KBM-7 (cell line): ENCODE measurements at regions not wholly inside any gene's neighbourhood (a gene's known extent, or its start where the extent isn't known, plus 50 kb on each side); places are given as distances from the start of the nearest gene placed in this dataset.
A peak's percentile ranks its signal among the peaks of the same experiment; 100 is the strongest.
"Not testable (repeated sequence)": the region's sequence is repeated elsewhere in the genome, so short reads cannot be mapped to it uniquely, and the experiment has no call there.

Source experiments
- DNase-seq: peaks from one replicate; pipeline ENCODE4 v3.0.0-alpha.2; 2015
- in situ Hi-C: fragments of 300-500 bp; cut with MboI; formaldehyde crosslinking; loops from 2 replicates; pipeline ENCODE4 v1.14.3; 2020; ENCODE audit warnings: low sequenced_read_pairs, low pct_unique_long_range_greater_than_20kb, mixed read lengths

DNA sequence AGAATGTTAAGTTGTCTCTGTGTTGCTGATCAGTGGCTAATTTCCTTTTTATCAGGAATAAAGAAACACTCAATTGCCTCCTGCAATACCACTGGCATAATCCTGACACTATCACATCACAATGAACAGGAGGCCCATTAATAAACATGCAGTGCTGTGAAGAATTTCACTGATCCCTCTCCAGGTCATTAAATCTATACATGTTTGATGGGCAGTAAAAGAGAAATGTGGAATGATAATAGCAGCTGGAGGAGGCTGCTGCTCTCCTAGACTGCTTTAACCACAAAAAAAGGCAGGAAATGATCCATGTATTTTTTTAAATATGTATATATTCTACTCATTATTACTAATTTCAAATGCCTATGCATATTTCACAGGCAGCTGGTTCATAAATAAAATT lies 202.1 kb downstream of the CENPC start:
- in situ Hi-C loops = no loop called here

DNA sequence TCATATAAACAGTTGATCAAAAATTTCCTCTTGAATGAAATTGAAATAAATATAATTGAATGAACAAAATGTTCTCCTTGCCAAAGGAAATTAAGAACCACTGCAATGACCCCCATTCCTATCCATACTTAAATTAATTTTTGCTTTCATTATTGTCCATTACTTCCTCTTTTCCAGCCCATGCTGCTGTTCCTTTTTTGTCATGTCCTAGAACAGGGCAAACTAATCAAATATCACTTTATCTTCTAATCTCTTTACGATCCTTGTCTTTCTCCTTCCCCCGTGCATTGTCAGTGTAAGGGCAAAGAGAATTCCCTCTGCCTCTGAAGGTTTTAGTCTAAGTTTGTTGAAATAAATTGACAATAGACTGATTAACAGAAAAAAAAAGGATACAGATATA lies 203.0 kb downstream of the CENPC start:
- in situ Hi-C loops = no loop called here
- DNase-seq = peak; percentile 32

More for the DNA sequence above, 202.1 kb downstream of the CENPC start:
- no peak for DNase-seq

DNA sequence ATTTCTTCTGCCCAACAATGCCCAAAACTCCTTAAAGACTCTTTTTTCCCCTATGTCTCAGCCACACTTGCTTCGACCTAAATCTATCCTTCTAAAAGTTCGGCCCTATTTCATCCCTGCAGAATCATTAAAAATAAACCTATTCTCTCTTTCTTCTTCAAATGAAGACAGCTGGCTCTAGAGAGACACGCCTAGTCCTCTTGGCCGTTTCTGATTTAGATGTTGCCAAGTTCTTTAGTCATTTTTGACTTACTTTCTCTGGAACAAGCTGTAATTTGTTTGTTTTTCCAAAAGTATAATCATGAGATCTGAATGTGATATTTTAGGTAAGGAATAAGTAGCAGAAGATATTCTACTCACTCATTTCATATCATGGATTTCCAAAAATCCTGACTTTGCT lies 211.6 kb downstream of the CENPC start:
- in situ Hi-C loops = no loop called here

DNA sequence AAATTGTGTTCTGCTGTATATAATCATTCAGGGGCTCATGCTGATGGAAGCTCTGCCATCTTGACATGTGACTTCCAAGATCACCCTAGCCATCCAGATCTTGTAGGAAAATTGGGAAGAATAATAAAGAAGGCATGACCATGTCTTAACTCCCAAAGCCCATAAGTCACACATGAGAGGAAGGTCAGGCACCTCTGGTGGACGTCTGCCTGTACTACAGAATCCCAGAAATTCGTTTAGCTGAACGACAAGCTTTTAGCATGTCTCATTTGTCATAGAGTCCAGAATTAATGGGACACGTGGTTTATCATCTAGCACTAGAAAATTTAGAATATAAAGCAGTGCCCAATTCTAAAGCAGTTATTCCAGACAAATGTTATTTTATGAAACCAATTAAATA lies 212.7 kb downstream of the CENPC start:
- in situ Hi-C loops = no loop called here
- peak; percentile 21 for DNase-seq

More for the DNA sequence above, 211.6 kb downstream of the CENPC start:
- DNase-seq = no peak

DNA sequence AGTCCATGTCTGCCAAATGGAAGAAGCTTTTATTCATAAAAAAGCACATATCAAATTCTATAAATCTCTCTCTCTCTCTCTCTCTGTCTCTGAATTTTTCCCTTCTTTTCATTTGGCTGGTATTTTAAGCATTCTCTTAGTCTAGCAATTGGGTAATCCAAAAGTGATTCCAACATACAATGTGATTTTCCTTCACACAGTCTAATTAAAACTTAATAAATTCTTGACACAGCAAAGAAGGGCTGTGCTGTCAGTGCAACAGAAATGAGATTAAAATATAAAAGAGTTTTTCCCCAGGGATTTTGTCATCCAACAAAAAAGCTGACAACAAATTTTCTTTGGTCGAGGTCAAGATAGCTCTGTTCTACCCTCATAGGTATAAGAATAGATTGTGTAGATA lies 216.9 kb downstream of the CENPC start:
- no peak for DNase-seq
- in situ Hi-C loops = no loop called here

DNA sequence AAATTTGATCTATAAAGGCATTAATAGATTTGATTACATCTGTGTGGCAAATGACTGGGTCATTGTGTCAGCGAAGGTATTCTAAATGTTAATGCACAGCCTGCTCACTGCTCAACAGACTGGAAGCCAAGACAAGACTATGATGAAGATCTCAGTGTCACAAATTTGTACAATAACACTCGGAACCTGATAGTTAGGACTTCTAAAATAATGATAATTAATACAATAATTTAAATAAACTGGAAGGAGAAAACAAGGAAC lies 217.4 kb downstream of the CENPC start:
- in situ Hi-C loops = no loop called here
- no peak for DNase-seq

DNA sequence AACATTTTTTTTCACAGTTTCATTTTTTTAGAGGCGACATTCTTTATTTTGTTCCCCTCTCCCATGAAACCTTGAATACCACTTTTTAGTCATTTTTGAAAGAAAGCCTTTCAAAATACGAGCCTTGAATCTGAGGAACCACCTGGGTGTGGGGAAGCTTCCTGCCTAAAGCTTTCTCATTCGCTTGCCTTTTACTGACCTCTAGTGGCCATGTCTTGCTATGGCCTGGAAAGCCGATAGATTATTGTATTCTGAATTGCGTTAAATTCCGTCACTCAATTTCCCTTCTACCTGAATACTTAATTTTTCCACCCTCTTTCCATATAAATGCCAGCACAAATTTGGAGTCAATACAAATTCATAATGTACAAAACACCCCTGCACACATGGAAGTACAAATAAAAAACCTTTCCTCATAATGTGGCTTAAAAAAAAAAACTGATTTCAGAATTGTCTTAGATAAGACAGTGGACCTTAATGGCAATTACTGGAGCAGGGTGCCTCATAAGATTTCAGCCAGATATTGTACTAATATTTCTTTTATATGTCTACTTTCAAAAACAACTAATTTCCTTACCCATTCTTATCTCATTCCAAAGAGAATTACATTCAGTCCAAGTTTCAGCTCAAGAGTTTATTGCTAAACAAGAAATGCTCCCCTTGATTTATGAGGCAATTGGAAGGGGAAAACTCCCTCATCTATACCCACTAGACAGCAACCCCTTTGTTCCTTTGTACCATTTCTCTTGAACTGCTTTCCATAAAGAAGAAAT lies 217.9 kb downstream of the CENPC start:
- peak; percentile 63 for DNase-seq
- in situ Hi-C loops = no loop called here

DNA sequence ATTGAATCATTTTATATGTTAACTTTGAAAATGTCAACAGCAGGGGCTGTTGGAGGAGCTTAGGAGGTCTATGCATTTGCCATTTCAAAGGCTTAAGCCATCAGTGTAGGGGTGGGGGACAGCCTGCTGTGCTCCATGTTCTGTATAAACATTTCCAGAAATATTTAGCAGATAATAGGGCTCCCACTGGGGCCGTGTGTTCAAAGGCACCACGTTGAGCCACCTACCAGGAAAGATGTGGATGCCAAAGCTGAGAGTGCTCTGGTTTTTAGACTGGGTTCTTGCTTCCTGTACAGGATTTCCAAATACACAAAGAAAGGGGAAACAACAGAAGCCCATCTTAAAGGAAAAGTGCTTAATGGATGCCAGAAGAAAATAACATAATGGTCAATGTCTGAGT lies 219.5 kb downstream of the CENPC start:
- in situ Hi-C loops = no loop called here

DNA sequence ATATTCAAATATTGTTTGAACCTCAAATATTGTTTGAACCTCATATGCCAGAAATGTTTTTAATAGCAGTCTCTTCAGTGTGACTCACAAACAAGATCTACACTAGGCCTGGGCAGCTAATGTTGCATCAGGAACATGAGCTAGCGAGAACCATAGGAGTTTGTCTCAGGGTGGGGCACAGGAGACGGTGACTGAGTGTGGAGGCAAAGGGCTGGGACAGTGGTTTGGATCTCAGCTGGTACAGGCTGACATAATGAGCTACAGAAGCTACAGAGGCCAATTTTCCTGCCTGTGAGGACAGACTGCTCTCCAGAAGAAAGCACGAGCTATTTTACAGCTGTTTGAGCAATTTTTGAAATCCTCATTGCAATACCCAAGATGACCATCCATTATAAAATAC lies 224.7 kb downstream of the CENPC start:
- in situ Hi-C loops = no loop called here
- no peak for DNase-seq

More for the DNA sequence above, 219.5 kb downstream of the CENPC start:
- DNase-seq = no peak

DNA sequence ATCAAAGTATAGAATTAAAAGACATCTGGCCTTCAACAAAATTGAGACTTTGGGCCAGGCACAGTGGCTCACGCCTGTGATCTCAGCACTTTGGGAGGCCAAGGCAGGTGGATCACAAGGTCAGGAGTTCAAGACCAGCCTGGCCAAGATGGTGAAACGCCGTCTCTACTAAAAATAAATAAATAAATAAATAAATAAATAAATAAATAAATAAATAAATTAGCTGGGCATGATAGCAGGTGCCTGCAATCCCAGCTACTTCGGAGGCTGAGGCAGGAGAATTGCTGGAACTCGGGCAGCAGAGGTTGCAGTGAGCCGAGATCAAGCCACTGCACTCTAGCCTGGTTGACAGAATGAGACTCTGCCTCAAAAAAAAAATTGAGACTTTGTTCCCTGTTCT lies 225.7 kb downstream of the CENPC start:
- DNase-seq, in situ Hi-C loops: not testable (repeated sequence)

DNA sequence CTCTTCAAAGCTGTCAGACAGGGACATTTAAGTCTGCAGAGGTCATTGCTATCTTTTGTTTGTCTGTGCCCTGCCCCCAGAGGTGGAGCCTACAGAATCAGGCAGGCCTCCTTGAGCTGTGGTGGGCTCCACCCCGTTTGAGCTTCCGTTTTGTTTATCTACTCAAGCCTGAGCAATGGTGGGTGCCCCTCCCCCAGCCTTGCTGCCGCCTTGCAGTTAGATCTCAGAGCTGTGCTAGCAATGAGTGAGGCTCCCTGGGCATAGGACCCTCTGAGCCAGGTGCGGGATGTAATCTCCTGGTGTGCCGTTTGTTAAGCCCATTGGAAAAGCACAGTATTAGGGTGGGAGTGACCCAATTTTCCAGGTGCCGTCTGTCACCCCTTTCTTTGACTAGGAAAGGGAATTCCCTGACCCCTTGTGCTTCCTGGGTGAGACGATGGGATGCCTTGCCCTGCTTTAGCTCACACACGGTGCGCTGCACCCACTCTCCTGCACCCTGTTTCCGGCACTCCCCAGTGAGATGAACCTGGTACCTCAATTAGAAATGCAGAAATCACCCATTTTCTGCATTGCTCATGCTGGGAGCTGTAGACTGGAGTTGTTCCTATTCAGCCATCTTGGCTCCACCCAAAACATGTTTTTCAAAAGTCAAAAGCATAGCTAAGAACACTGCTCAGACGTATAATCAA lies 244.7 kb downstream of the CENPC start:
- in situ Hi-C loops = not testable (repeated sequence)
- peak; percentile 47 for DNase-seq

DNA sequence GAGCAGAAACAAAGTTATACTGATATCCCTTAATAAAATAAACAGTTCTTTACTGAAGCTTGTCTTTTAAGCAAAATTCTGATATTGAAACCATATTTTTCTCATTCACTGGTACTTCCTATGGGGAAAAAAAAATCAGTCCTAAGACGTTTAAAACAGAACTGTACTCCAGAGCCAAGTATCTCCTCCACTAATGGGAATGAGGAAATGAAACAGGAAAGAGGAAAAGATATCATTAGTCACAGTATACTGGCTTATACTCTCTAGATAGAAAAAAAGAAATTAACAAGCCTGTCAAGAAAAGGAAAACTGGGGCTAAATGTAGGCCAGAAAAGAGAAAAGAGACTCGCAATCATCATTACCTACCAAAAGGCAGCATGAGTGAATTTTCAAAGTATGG lies 252.7 kb downstream of the CENPC start:
- no peak for DNase-seq
- in situ Hi-C loops = no loop called here

DNA sequence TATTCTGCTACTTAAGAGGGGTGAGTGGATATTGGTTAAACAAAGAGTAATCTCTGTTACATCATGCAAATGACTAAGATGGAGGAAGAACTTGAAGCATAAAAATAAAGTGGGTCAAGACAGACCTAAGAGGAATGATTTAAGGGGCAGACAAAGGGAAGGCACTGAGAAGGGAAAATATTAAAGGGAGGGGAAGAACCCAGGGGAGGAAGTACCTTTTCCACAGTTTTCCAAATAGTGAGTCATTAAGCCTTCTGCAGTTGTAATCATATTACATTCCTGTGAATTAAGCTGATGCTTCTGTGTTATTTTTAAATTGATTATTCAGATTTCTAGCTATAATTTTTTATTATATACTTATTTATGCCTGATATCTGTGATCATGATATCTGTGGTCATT lies 253.3 kb downstream of the CENPC start:
- DNase-seq = no peak
- in situ Hi-C loops = no loop called here

DNA sequence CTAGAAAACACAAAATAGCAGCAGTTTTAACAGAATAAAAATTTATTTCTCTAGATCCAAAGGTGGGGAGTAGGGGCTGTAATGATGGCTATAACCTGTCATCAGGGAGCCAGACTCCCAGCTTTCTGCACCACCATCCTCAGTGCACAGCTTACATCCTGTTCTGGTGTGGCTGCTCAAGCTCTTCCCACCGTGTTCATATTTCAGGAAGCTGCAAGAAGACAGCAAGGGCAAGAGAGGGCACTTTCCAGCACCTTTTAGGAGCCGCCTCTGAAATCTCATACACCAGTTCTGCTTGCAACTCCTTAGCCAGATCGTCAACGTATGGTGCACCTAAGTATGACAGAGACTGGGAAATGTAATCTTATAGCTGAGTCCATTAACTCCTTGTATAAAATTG lies 253.7 kb downstream of the CENPC start:
- DNase-seq = no peak

DNA sequence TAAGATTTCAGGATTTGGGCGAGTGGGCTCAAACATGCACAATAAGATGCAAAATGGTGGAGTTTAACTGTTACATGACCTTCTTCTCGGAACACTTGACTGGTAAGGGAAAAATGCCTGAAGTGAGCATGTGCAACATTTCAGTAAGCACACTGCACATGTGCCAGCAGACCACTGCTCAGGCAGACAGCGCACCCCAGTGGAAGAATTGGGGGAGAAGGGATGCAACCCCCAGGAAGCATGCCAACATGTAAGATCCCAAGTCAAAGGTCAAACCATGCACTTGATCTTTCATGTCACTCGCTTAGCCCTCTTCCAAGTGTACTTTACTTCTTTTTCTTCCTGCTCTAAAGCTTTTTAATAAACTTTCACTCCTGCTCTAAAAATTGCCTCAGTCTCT lies 256.3 kb downstream of the CENPC start:
- peak; percentile 75 for DNase-seq

More for the DNA sequence above, 253.7 kb downstream of the CENPC start:
- in situ Hi-C loops = no loop called here

DNA sequence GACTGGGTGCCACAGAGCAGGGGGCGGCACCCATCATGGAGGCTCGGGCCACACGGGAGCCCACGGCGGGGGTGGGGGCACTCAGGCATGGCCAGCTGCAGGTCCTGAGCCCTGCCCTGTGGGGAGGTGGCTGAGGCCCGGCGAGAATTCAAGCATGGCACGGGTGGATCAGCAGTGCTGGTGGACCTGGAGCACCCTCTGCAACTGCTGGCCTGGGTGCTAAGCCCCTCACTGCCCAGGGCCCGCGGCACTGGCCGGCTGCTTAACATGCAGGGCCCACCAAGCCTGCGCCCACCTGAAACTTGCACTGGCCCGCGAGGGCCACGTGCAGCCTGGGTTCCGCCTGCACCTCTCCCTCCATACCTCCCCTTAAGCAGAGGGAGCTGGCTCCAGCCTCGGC lies 258.6 kb downstream of the CENPC start:
- in situ Hi-C loops = no loop called here
- DNase-seq = no peak

More for the DNA sequence above, 256.3 kb downstream of the CENPC start:
- in situ Hi-C loops = no loop called here

DNA sequence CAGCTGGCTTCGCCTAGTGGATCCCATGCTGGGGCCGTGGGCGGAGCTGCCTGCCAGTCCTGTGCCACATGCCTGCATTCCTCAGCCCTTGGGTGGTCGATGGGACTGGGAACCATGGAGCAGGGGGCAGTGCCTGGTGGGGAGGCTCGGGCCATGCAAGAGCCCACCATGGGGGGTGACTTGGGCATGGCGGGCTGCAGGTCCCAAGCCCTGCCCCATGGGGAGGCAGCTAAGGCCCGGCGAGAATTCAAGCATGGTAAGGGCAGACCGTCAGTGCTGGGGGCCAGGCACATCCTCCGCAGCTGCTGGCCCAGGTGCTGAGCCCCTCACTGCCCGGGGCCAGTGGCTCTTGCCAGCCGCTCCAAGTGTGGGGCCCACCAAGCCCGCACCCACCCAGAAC lies 262.6 kb downstream of the CENPC start:
- no peak for DNase-seq
- in situ Hi-C loops = no loop called here

DNA sequence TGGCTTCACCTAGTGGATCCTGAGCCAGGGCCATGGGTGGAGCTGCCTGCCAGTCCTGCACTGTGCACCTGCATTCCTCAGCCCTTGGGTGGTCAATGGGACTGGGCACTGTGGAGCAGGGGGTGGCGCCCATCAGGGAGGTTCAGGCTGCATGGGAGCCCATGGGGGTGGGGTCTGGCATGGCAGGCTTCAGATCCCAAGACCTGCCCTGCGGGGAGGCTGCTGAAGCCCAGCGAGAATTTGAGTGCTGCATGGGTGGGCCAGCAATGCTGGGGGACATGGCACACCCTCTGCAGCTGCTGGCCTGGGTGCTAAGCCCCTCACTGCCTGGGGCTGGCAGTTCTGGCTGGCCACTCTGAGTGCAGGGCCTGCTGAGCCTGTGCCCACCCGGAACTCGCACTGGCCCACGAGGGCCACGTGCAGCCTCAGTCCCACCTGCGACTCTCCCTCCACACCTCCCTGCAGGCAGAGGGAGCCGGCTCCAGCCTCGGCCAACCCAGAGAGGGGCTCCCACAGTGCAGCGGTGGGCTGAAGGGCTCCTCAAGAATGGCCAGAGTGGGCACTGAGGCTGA lies 270.0 kb downstream of the CENPC start:
- in situ Hi-C loops = no loop called here
- no peak for DNase-seq

DNA sequence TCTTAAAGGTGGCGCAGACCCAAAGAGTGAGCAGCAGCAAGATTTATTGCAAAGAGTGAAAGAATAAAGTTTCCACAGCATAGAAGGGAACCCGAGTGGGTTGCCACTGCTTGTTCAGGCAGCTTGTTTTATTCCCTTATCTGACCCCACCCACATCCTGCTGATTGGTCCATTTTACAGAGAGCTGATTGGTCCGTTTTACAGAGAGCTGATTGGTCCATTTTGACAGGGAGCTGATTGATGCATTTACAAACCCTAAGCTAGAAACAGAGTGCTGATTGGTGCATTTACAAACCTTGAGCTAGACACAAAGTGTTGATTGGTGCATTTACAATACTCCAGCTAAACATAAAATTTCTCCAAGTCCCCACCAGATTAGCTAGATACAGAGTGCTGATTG lies 270.6 kb downstream of the CENPC start:
- in situ Hi-C loops, DNase-seq: not testable (repeated sequence)

DNA sequence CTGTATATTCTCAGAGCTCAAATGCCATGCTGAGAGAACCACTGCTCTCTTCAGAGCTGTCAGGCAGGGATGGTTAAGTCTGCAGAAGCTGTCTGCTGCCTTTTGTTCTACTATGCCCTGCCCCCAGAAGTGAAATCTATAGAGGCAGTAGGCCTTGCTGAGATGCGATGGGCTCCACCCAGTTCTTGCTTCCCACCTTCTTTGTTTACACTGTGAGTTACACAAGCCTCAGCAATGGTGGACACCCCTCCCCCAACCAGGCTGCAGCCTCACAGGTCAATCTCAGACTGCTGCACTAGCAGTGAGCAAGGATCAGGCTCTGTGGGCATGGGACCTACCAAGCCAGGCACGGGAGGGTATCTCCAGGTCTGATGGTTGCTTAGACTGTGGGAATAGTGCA lies 271.6 kb downstream of the CENPC start:
- DNase-seq = no peak
- in situ Hi-C loops = no loop called here

DNA sequence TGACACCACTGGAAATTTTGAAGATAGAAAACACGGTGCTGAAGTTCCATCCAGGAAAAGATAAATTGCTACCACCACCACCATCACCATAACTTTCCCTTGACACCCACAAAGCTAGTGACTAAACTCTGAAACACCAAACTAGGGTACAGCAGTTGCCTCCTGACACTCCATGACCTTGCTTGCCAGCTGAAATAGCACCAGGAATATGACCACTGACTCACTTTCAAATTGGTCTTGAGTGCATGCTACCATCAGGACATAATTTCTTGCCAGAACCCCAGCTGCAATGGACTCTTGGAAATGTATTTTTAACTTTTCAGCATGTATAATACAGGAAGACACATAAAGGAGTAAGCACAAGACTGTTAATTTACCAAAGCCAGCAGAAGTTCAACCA lies 283.3 kb downstream of the CENPC start:
- in situ Hi-C loops = no loop called here

More for the DNA sequence above, 283.3 kb downstream of the CENPC start:
- no peak for DNase-seq
